GM18517 (cell line): ENCODE measurements at regions not wholly inside any gene's neighbourhood (a gene's known extent, or its start where the extent isn't known, plus 50 kb on each side); places are given as distances from the start of the nearest gene placed in this dataset.

ENCODE experiments used
- ATAC-seq: cut with Tn5 transposase; IDR thresholded peaks from one replicate; pipeline ENCODE4 v1.9.1; 2021; ENCODE audit warnings: mild to moderate bottlenecking, moderate library complexity; ENCODE audit not compliant: unreplicated experiment

DNA sequence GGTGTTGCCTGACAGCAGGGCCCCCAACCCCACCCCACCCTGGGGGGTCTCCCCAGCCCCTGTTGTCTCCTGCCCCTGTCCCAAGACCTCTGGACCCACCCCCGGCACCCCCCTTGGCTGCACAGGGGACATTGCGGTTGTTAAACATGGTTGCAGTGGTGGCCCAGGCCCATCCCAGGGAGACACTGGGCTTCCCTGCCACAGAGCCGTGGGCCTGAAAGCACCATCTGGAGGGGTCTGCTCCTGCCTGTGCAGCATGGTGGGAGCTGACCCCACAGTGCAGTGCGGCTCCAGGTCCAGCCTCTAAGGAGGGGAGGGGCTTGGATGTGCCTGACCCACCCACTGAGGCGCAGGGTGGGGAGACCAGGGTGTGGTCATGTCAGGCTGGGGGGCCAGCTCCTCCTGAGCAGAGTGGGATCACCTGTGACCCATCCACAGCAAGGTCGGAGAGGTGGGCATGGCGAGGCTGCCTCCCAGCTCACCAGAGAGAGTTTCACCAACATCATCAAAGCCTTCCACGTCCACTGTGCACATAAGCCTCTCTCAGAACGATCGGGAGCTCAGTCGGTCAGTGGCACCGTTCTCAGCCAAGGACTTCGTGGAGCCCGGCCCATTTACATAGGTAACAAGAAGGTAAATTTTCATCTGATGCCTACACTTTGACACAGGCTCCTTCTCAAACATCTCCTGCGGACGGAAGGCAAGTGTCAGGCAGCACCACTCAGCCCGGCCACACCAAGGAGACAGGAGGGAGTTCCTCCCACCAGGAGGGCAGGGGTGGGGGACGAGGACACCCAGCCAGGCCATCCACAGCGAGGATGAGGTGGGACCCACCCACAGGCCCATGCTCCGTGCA is 201.1 kb downstream of the BRD1 start:
- no peak for ATAC-seq

- no peak for ATAC-seq
Observed at GRCh38 chr22:49624421-49625177, 203.1 kb downstream of the BRD1 start.

DNA sequence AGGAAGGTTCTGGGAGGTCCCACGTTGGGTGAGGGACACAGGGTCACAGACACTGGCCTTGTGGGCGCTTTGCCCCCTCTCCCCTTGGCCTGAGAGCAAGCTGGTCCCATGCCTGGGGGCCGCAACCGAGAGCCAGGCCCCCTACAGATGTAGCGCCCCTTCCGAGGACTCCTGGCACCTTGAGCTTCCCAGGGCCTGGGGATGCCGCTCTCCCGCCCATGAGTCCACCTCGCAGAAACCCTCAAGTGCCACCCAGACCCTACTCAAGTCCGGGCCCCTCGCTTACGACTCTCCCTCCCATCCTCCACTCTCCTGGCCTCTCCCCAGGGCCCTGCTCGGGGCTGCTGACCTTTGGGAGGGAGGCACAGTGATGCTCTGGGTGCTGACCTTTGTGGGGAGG is 204.0 kb downstream of the BRD1 start:
- no peak for ATAC-seq

DNA sequence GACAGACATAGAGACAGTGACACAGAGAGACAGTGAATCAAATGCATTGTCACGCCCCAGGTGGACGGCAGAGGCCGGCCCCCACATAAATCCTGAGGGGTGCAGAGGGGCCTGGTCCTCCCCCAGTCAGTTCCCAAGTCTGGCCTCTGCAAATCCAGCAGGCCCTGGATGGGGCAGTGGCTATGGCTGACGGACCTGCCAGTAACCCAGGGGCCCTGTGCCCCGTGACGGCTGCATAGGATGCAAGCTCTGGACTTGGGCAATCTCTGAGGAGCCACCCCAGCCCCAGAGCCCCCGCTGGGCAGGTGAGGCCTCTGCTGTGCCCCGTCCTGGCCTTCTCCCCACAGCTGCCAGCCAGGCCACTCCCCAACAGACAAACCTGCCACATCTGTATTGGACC is 204.5 kb downstream of the BRD1 start:
- no peak for ATAC-seq

GRCh38 chr22:49622241-49623105 is 205.2 kb downstream of the BRD1 start:
- no peak for ATAC-seq

DNA sequence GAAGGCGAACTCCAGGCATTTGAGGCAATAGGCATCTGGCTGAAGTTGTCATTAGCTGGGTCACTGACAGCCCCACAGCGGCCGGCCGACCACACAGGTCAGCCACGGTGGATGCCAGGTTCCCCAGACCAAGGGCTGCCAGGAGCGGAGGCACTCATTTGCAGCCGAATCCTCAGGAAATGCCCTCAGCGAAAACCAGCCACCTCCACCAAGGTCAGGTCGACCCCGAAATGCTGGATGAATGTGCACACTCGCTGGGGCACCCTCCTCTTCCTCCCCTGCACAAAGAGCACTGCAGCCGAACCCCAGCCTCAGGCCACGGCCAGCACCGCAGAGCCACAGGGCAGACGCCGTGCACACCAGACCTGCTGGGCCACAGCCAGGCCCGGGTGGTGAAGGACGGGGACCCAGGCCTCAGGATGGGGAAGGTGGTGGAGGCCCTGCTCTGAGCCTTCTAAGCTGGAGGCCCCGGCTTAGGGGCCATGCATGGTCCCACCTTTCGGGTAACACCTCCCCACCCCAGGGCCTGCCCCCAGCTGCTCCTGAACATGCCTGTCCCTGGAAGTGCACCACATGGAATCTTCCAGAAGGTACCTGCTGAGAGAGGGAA is 206.0 kb downstream of the BRD1 start:
- no peak for ATAC-seq

GRCh38 chr22:49620666-49621065 is 207.0 kb downstream of the BRD1 start:
- no peak for ATAC-seq

GRCh38 chr22:49620003-49620556 is 207.6 kb downstream of the BRD1 start:
- no peak for ATAC-seq

DNA sequence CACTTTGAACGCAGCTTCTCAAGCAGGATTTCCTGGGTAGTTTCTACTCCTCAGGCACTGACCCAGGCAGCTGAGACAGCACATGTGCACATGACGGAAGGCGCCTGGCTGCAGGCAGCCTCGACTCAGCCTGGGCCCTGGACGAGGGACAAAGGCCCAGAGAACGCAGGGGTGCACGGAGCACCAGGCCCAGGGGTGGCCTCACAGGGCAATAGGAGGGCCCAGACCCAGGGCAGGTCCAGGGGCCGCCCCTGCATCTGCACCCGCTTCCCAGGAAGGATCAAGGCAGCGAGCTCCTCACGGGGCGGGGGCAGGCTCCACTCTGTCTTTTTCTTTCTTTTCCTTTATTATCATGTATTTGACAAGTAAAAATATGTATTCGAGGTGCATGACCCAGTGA is 208.4 kb downstream of the BRD1 start:
- ATAC-seq: no peak

DNA sequence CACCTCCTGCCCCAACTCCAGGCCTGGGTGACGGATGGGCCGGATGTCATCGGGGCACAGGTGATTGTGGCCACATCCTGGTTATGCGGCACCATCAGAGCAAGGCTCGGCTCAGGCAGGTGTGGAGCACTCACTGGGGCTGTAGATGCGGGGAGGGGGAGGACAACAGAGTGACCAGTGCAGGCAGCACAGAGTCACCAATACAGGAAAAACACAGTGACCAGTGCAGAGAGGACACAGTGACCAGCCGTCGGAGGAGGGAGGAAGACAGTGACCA is 209.1 kb downstream of the BRD1 start:
- ATAC-seq: no peak

- no peak for ATAC-seq
Observed at GRCh38 chr22:49617866-49618676, 209.6 kb downstream of the BRD1 start.

GRCh38 chr22:49617264-49617663 is 210.4 kb downstream of the BRD1 start:
- ATAC-seq: no peak

DNA sequence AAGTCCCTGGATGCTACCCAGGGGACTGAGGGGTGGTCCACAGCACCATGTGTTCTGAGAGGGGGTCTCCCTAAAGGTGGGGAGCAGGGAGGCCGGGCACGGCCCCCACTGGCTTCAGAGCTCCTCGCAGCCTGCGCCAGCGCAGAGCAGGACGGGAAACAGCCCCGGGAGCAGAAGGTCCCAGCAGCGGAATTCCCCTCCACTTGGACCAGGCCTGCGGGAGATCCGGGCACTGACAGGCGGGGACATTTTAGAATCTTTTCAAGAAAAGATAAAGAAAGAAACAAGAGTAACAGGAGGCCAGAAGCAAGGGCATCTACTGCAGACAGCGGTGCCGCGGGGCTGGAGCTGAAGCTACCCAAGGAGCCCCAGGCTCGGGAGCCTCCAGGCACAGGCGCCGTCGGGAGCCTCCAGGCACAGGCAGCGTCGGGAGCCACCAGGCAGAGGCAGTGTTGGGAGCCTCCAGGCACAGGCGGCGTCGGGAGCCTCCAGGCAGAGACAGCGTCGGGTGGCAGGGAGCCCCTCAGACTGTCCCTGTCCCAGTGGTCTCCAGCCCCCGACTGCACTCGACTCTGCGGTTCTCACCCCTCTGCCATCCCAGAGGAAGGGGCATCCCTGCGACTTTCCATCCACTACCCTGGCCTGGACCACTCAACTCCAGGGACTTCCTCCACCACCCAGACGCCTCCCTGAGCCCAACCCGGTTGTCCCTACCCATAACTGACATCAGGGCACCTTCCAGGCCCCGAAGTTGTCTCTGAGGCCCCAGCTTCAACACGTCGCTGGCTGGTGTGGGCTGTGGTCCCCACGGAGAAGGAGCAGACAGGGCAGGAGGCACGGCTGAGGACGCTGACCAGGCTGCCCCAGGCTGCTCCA is 211.1 kb downstream of the BRD1 start:
- no peak for ATAC-seq

DNA sequence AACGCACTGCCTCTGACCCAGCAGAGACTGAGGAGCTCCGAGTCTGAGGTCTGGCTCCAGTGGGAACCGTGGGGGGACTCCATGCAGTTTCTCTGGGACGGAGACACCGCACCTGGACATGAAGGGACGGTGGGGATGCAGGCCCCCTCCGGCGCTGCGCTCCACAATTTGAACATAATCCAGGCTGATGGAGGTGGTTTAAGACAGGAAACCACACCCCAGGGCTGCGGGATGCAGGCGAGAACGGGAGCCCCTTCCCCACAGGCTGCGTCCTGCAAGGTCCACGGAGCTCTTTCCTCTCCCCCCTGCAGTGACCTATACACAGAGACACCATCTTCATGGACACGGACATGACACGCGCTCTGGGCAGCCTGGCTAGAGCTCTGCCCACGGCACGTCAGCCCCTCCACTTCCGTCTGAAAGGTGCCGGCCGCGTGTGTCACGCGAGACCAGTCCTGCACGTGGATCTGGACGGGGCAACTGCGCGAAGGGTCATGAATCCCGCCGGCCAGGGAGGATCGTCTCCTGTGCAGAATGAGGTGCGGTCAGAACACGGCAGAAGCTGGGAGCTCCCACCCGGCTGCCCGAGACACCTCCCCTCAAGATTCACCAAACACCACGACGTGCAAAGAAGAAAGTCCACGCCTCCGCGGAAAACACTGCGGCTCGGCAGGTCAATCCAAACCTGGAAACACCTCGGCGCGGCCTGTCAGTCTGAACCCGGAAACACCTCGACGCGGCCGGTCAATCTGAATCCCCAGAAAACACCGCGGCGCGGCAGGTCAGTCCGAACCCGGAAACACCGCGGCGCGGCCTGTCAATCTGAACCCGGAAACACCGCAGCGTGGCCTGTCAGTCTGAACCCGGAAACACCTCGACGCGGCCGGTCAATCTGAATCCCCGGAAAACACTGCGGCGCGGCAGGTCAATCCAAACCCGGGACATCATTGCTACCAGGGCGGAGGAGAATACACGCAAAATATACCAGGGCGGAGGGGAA is 212.4 kb downstream of the BRD1 start:
- no peak for ATAC-seq

- ATAC-seq: no peak
Observed at GRCh38 chr22:49613511-49614270, 214.0 kb downstream of the BRD1 start.

DNA sequence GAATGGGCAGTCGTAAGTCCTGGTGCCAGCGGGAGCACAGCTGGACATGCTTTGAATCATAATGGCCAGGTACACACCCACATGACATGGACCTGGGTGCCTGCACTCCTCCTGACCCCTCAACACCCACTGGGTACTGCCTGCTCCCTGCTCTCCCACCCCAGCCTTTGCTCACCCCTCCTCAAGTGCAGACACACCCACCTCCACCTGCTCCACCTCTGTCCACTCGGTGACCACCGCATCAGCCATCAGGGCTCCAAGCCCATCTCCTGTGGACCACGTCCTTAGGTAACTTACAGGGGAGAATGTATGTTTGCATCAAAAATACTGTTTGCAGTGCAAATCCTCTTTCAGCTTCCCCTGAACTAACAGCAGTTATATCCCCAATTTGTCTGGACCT is 214.6 kb downstream of the BRD1 start:
- ATAC-seq: no peak

DNA sequence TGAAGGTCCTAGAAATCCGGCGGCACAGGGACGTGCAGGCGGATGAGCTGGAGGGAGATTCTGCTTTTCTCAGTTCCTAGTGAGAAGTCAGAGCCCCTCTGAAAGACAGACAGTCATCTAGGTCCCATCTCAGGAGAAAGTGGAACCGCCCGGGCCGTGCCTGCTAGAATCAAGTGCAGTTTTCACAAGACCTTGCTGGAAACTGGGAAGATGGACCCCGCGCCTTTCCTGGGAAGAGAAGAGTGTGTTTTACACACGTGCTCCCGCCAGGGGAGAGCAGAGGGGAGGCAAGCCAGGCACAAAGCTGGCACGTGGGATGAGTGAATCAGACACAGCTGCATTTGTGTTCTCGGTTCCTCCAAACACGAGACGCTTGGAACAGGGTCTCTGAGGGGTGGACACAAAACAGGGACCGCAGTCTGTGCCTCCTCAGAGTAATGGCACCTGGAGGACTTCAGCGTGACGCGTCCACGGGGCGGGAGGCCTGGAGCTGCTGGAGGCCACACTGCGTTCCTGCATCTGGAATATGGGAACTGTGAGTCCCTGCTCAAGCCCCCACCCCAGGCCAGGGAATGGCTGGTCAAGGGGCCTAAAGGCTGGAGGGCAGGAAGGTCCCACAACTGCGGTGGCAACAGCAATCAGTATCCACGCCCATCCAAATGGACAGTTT is 218.3 kb downstream of the BRD1 start:
- ATAC-seq: no peak
